ENCODE measurements at regions not wholly inside any gene's neighbourhood (a gene's known extent, or its start where the extent isn't known, plus 50 kb on each side); places are given as distances from the start of the nearest gene placed in this dataset.

GRCh38 chr13:63139277-63139676 is 1723.6 kb upstream of the PCDH20 start:
- DNase-seq (ENCODE audit: low read depth, low spot score): no peak

GRCh38 chr13:63129995-63130394 is 1714.3 kb upstream of the PCDH20 start:
- DNase-seq (ENCODE audit: low read depth, low spot score): no peak

GRCh38 chr13:63128716-63129115 is 1713.1 kb upstream of the PCDH20 start:
- no peak for DNase-seq (ENCODE audit: low read depth, low spot score)

- DNase-seq (ENCODE audit: low read depth, low spot score): peak; percentile 4
Measured at GRCh38 chr13:63124863-63125262, 1709.2 kb upstream of the PCDH20 start.

- DNase-seq (ENCODE audit: low read depth, low spot score): no peak
Measured at GRCh38 chr13:63120883-63121282, 1705.2 kb upstream of the PCDH20 start.

- DNase-seq (ENCODE audit: low read depth, low spot score): no peak
Measured at GRCh38 chr13:63117710-63118109, 1702.1 kb upstream of the PCDH20 start.

GRCh38 chr13:63112799-63113395 is 1697.2 kb upstream of the PCDH20 start:
- DNase-seq (ENCODE audit: low read depth, low spot score): no peak

- no peak for DNase-seq (ENCODE audit: low read depth, low spot score)
Measured at GRCh38 chr13:63110466-63110865, 1694.8 kb upstream of the PCDH20 start.

GRCh38 chr13:63107179-63107943 is 1691.7 kb upstream of the PCDH20 start:
- DNase-seq (ENCODE audit: low read depth, low spot score): no peak

GRCh38 chr13:63094717-63095116 is 1679.1 kb upstream of the PCDH20 start:
- DNase-seq (ENCODE audit: low read depth, low spot score): no peak

- DNase-seq (ENCODE audit: low read depth, low spot score): no peak
Measured at GRCh38 chr13:63093907-63094469, 1678.3 kb upstream of the PCDH20 start.

- no peak for DNase-seq (ENCODE audit: low read depth, low spot score)
Measured at GRCh38 chr13:63092456-63092855, 1676.8 kb upstream of the PCDH20 start.

- no peak for DNase-seq (ENCODE audit: low read depth, low spot score)
Measured at GRCh38 chr13:63090524-63090923, 1674.9 kb upstream of the PCDH20 start.

- DNase-seq (ENCODE audit: low read depth, low spot score): no peak
Measured at GRCh38 chr13:63088226-63088625, 1672.6 kb upstream of the PCDH20 start.

GRCh38 chr13:63086286-63086685 is 1670.6 kb upstream of the PCDH20 start:
- no peak for DNase-seq (ENCODE audit: low read depth, low spot score)

GRCh38 chr13:63085851-63086250 is 1670.2 kb upstream of the PCDH20 start:
- DNase-seq (ENCODE audit: low read depth, low spot score): no peak

GRCh38 chr13:63081400-63082014 is 1665.9 kb upstream of the PCDH20 start:
- DNase-seq (ENCODE audit: low read depth, low spot score): no peak

- no peak for DNase-seq (ENCODE audit: low read depth, low spot score)
Measured at GRCh38 chr13:63075126-63075525, 1659.5 kb upstream of the PCDH20 start.

GRCh38 chr13:63050287-63050686 is 1634.6 kb upstream of the PCDH20 start:
- no peak for DNase-seq (ENCODE audit: low read depth, low spot score)

GRCh38 chr13:63048653-63049052 is 1633.0 kb upstream of the PCDH20 start:
- DNase-seq (ENCODE audit: low read depth, low spot score): no peak

- no peak for DNase-seq (ENCODE audit: low read depth, low spot score)
Measured at GRCh38 chr13:63044589-63045313, 1629.1 kb upstream of the PCDH20 start.

- DNase-seq (ENCODE audit: low read depth, low spot score): no peak
Measured at GRCh38 chr13:63042686-63043085, 1627.0 kb upstream of the PCDH20 start.

Measured in brain pericyte (primary cell).